ENCODE measurements at regions not wholly inside any gene's neighbourhood (a gene's known extent, or its start where the extent isn't known, plus 50 kb on each side); places are given as distances from the start of the nearest gene placed in this dataset.

- TF ChIP-seq CTCF (IDR thresholded peaks at IDR 0.05): no peak
- TF ChIP-seq POLR2AphosphoS5 (IDR thresholded peaks at IDR 0.05): no peak
- no peak for TF ChIP-seq POLR2A (IDR thresholded peaks at IDR 0.05)
- TF ChIP-seq EP300 (IDR thresholded peaks at IDR 0.05): no peak
Observed at GRCh38 chr9:108783326-108783725, 72.5 kb downstream of the ACTL7B start.
